HG03025 (cell line): ENCODE measurements at regions not wholly inside any gene's neighbourhood (a gene's known extent, or its start where the extent isn't known, plus 50 kb on each side); places are given as distances from the start of the nearest gene placed in this dataset.

ENCODE experiments used
- ATAC-seq: cut with Tn5 transposase; IDR thresholded peaks from one replicate; pipeline ENCODE4 v1.9.1; 2021; ENCODE audit warnings: mild to moderate bottlenecking, moderate library complexity; ENCODE audit not compliant: unreplicated experiment, low FRiP score

GRCh38 chr7:86914551-86914950, 144.9 kb downstream of the ELAPOR2 start:
- no peak for ATAC-seq
